ENCODE measurements at regions not wholly inside any gene's neighbourhood (a gene's known extent, or its start where the extent isn't known, plus 50 kb on each side); places are given as distances from the start of the nearest gene placed in this dataset.

GRCh38 chr6:170110201-170111140, 180.4 kb downstream of the DLL1 start:
- no peak for DNase-seq

- no peak for DNase-seq
These were observed 181.8 kb downstream of the DLL1 start for GRCh38 chr6:170108890-170109587.

GRCh38 chr6:170108456-170108855, 182.4 kb downstream of the DLL1 start:
- no peak for DNase-seq

- no peak for DNase-seq
These were observed 183.2 kb downstream of the DLL1 start for GRCh38 chr6:170107606-170108222.

GRCh38 chr6:170106906-170107525, 183.9 kb downstream of the DLL1 start:
- DNase-seq, result no peak

- DNase-seq, result no peak
These were observed 188.0 kb downstream of the DLL1 start for GRCh38 chr6:170102582-170103481.

- no peak for DNase-seq
These were observed 188.8 kb downstream of the DLL1 start for GRCh38 chr6:170102038-170102437.

- DNase-seq, result no peak
These were observed 189.4 kb downstream of the DLL1 start for GRCh38 chr6:170101281-170102035.

- no peak for DNase-seq
These were observed 190.8 kb downstream of the DLL1 start for GRCh38 chr6:170100046-170100445.

- no peak for DNase-seq
These were observed 191.5 kb downstream of the DLL1 start for GRCh38 chr6:170099387-170099786.

GRCh38 chr6:170098428-170099170, 192.3 kb downstream of the DLL1 start:
- DNase-seq, result no peak

GRCh38 chr6:170097505-170098427, 193.1 kb downstream of the DLL1 start:
- DNase-seq, result no peak

GRCh38 chr6:170096803-170097504, 193.9 kb downstream of the DLL1 start:
- DNase-seq, result no peak

- no peak for DNase-seq
These were observed 194.6 kb downstream of the DLL1 start for GRCh38 chr6:170096191-170096802.

- no peak for DNase-seq
These were observed 195.5 kb downstream of the DLL1 start for GRCh38 chr6:170095273-170095981.

GRCh38 chr6:170094686-170095272, 196.1 kb downstream of the DLL1 start:
- no peak for DNase-seq
